Neural cell (in vitro differentiated cells): ENCODE measurements at regions not wholly inside any gene's neighbourhood (a gene's known extent, or its start where the extent isn't known, plus 50 kb on each side); places are given as distances from the start of the nearest gene placed in this dataset.

ENCODE experiments used
- EZH2 ChIP-seq: fragments of 200-600, 300-800 bp; shearing (Covaris generic), sonication (generic); IDR thresholded peaks from 2 replicates; pipeline ENCODE4 v1.6.1; 2014; ENCODE audit warnings: antibody characterized with exemption, low read length, borderline replicate concordance, mild to moderate bottlenecking; ENCODE audit not compliant: insufficient read depth, poor library complexity, severe bottlenecking
- MXI1 ChIP-seq: fragments of 450-650 bp; conservative IDR thresholded peaks from 2 replicates; pipeline ENCODE4 v1.6.1; 2014; ENCODE audit warnings: antibody characterized with exemption, mild to moderate bottlenecking; ENCODE audit not compliant: poor library complexity, severe bottlenecking
- POLR2AphosphoS5 ChIP-seq: IDR thresholded peaks from 2 replicates; pipeline ENCODE4 v1.6.1; 2012
- RAD21 ChIP-seq: fragments of 450-650 bp; conservative IDR thresholded peaks from 2 replicates; pipeline ENCODE4 v1.6.1; 2014; ENCODE audit warnings: antibody characterized with exemption, mild to moderate bottlenecking, moderate library complexity
- TAF1 ChIP-seq: IDR thresholded peaks from 2 replicates; pipeline ENCODE4 v1.6.1; 2012; ENCODE audit warnings: low read depth
- TF ChIP-seq, protein P1 (sequence below): fragments of 450-650 bp; IDR thresholded peaks from 2 replicates; pipeline ENCODE4 v1.5.1; 2014; ENCODE audit warnings: antibody characterized with exemption, mild to moderate bottlenecking, moderate library complexity; ENCODE audit not compliant: poor library complexity, severe bottlenecking

DNA sequence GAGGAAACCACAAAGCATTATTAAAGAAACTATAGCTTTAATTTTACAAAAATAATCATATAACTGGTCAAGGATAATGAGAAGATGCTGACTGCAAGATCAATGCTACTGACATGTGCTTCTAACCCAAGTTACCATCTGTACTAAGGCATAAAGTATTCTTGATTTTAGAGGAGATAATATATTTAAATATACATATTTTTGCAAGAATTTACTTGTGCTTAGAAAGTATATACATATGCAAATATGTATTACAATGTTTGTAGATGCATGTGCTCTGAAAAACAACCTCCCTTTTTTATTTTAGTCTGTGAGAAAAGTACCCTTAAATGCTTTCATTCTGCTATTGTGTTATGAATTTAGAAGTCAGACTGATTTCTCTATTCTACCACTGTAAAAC, 740.7 kb upstream of the SLIT2 start:
- TF ChIP-seq, protein P1, sequence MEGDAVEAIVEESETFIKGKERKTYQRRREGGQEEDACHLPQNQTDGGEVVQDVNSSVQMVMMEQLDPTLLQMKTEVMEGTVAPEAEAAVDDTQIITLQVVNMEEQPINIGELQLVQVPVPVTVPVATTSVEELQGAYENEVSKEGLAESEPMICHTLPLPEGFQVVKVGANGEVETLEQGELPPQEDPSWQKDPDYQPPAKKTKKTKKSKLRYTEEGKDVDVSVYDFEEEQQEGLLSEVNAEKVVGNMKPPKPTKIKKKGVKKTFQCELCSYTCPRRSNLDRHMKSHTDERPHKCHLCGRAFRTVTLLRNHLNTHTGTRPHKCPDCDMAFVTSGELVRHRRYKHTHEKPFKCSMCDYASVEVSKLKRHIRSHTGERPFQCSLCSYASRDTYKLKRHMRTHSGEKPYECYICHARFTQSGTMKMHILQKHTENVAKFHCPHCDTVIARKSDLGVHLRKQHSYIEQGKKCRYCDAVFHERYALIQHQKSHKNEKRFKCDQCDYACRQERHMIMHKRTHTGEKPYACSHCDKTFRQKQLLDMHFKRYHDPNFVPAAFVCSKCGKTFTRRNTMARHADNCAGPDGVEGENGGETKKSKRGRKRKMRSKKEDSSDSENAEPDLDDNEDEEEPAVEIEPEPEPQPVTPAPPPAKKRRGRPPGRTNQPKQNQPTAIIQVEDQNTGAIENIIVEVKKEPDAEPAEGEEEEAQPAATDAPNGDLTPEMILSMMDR = no peak
- TF ChIP-seq TAF1 (no peak), RAD21 (no peak), EZH2 (no peak), MXI1 (no peak), POLR2AphosphoS5 (no peak)
